ENCODE measurements at regions not wholly inside any gene's neighbourhood (a gene's known extent, or its start where the extent isn't known, plus 50 kb on each side); places are given as distances from the start of the nearest gene placed in this dataset.
"Not testable (repeated sequence)": the region's sequence is repeated elsewhere in the genome, so short reads cannot be mapped to it uniquely, and the experiment has no call there.

DNA sequence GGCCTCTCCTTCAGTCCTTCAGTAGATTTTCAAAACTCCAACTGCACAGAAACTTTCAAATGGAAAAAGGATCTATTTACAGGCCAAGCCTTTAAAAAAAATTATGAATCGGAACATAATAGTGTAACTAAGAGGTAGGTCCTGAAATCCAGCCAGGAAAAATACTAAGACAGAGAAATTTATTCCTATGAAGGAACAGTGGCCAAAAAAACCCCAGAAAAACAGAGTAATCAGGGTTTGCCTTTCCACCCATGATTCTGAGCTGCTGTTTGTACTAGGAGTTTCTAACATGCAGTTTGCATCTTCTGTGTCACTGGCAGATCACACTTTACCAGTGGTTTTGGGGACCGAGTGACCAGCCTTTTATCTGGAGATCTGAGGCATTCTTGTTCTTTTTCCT lies 93.1 kb upstream of the TMED7 start:
- no peak for ATAC-seq (replicated peaks; ENCODE audit: extremely low read depth, poor library complexity, severe bottlenecking)
- Mint-ChIP-seq H3K4me1 (no peaks in the 10 kb centered on the region), H3K9me3 (no peaks in the 10 kb centered on the region), H3K27ac (ENCODE audit: low read depth) (no peak overlapping the region), H3K36me3 (ENCODE audit: insufficient read depth) (no peaks in the 10 kb centered on the region), H3K27me3 (peaks cover 38% of the 10 kb centered on the region), H3K4me3 (no peak overlapping the region)
- DNase-seq (ENCODE audit: low spot score in 2 of 2), result no peak

DNA sequence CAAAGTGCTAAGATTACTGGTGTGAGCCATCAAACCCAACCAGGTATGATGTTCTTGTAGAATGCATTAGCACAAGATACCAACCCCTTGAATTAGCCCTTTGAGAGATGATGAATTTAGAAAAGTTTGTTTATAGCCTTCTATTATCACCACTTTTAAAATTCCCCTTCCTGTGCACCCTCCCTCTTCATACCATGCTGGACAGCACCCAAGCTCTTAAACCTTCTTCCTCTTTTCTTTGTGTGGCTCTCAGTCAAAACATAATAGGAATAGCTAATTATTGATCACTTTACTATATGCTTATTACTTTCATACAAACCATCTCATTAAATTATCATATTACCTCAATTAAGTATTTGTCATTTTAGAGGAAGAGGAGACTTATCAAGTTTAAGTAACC lies 87.6 kb upstream of the TMED7 start:
- H3K27me3 Mint-ChIP-seq, result peaks cover 41% of the 10 kb centered on the region
- H3K4me3 Mint-ChIP-seq, result no peak overlapping the region
- ATAC-seq (replicated peaks; ENCODE audit: extremely low read depth, poor library complexity, severe bottlenecking) (no peak), DNase-seq (ENCODE audit: low spot score in 2 of 2) (no peak)
- H3K27ac Mint-ChIP-seq (ENCODE audit: low read depth), result no peak overlapping the region
- no peaks in the 10 kb centered on the region for H3K4me1 Mint-ChIP-seq
- H3K9me3 Mint-ChIP-seq, result peaks cover 7% of the 10 kb centered on the region
- H3K36me3 Mint-ChIP-seq (ENCODE audit: insufficient read depth), result no peaks in the 10 kb centered on the region

DNA sequence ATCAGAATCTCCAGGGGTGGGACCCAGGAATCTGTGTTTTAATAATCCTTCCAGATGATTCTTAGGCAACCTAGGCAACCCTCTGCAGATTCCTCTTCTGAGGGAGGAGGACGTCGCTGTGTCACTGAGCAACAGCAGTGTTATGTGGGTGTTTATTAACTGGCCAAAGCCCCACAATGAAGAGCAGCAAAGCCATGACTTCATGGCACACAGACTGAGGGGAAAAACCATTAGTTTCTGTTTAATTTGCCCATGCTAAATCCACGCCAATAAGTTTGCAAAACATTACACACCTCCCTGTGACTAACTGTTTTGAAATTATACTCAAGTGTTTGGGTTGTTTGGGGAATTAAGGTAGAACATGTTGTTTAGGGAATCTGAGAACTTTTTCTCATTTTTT lies 83.7 kb upstream of the TMED7 start:
- DNase-seq (ENCODE audit: low spot score in 2 of 2) (no peak), ATAC-seq (replicated peaks; ENCODE audit: extremely low read depth, poor library complexity, severe bottlenecking) (no peak)
- H3K36me3 Mint-ChIP-seq (ENCODE audit: insufficient read depth), result no peaks in the 10 kb centered on the region
- H3K4me3 Mint-ChIP-seq, result no peak overlapping the region
- no peak overlapping the region for H3K27ac Mint-ChIP-seq (ENCODE audit: low read depth)
- H3K9me3 Mint-ChIP-seq, result peaks cover 7% of the 10 kb centered on the region
- H3K27me3 Mint-ChIP-seq, result peaks cover 33% of the 10 kb centered on the region
- H3K4me1 Mint-ChIP-seq, result no peaks in the 10 kb centered on the region

DNA sequence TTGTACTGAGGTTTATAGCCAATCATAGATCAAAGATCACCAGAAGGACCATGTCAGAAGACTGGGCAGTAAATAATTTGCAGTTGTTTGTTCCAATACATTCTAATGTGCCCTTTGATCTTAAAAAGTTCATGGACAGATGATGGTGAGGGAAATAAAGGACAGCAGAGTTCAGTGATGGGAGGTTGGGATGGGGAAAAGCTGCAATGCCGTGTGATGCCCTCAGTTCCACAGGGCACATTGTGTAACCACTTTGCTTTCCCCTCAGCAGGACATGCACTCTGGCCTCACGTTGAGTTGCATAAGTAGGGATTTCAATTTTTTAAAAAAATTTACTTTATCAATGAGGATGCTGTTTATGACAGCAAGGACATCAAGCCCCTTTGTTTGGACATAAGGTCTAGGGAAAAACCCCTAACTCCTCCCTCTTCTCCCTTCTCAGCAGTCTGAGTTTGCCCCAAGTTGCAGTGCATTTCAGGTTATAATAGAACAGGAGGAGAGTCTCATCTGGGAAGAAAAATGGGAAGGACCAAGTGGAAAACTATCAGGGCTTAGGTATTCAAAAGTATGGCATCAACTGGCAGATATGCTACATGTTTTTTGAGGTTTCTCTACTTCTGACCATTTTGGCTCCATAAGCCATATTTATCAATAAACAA lies 83.1 kb upstream of the TMED7 start:
- Mint-ChIP-seq H3K4me3 (no peak overlapping the region), H3K9me3 (peaks cover 7% of the 10 kb centered on the region), H3K27me3 (peaks cover 33% of the 10 kb centered on the region), H3K36me3 (ENCODE audit: insufficient read depth) (no peaks in the 10 kb centered on the region), H3K4me1 (no peaks in the 10 kb centered on the region), H3K27ac (ENCODE audit: low read depth) (no peak overlapping the region)
- DNase-seq (ENCODE audit: low spot score in 2 of 2) (no peak), ATAC-seq (replicated peaks; ENCODE audit: extremely low read depth, poor library complexity, severe bottlenecking) (no peak)

DNA sequence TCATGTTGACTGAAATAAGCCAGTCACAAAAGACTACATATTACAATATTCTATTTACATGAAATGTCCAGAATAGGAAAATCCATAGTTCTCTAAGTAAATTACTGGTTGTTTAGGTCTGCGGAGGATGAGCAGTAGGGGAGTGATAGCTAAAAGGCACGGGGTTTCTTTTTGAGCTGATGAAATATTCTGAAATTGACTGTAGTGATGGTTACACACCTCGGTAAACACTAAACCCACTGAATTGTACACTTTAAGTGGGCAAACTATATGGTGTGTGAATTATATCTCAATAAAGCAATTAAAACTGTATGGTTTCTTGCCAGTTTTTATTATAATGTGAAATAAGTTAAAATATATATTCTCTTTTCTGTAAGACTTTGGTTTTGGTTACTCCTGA lies 77.7 kb upstream of the TMED7 start:
- DNase-seq (ENCODE audit: low spot score in 2 of 2) (no peak), ATAC-seq (replicated peaks; ENCODE audit: extremely low read depth, poor library complexity, severe bottlenecking) (no peak)
- Mint-ChIP-seq H3K4me1 (no peaks in the 10 kb centered on the region), H3K36me3 (ENCODE audit: insufficient read depth) (no peaks in the 10 kb centered on the region), H3K27ac (ENCODE audit: low read depth) (no peak overlapping the region), H3K27me3 (peaks cover 32% of the 10 kb centered on the region), H3K9me3 (no peaks in the 10 kb centered on the region), H3K4me3 (no peak overlapping the region)

DNA sequence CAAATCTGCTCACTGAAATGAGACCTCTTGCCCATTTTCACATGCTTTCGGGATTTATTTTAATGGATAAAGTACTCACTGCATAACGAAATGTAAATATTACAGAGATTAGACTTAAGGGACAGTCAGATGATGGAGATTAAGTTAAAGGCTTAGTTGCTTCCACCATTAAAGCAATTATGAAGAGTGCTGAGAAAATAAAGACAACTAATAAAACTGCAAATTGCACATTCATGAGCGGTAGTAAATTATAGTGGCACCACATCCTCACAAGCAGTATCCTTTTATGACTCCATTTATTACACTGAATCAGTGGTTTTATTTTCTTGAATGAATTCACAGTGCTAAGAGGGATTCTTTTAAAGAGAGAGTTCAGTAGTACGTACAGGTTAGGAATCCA lies 76.2 kb upstream of the TMED7 start:
- ATAC-seq (replicated peaks; ENCODE audit: extremely low read depth, poor library complexity, severe bottlenecking) (no peak), DNase-seq (ENCODE audit: low spot score in 2 of 2) (no peak)
- Mint-ChIP-seq H3K27me3 (peaks cover 30% of the 10 kb centered on the region), H3K27ac (ENCODE audit: low read depth) (no peak overlapping the region), H3K36me3 (ENCODE audit: insufficient read depth) (no peaks in the 10 kb centered on the region), H3K9me3 (no peaks in the 10 kb centered on the region), H3K4me1 (no peaks in the 10 kb centered on the region), H3K4me3 (no peak overlapping the region)

DNA sequence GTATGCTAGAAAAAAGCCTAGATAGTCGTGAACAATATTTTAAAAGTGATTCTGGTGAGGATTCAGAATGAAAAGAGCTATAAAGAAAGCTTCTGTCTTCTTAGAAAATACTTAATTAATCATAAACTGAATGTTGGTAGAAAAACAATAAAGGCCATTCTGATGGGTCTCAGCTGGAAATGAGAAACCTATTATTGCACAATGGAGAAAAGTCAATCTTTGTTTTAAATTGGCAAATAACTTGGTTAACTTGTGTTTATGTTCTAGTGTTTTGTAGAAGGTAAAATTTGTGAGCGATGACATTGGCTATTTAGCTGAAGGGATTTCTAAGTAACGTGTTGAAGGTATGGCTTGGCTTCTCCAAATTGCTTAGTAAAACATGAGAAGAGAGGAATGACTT lies 74.1 kb upstream of the TMED7 start:
- peaks cover 49% of the 10 kb centered on the region for H3K27me3 Mint-ChIP-seq
- ATAC-seq (replicated peaks; ENCODE audit: extremely low read depth, poor library complexity, severe bottlenecking) (no peak), DNase-seq (ENCODE audit: low spot score in 2 of 2) (no peak)
- H3K4me3 Mint-ChIP-seq, result no peak overlapping the region
- H3K9me3 Mint-ChIP-seq, result no peaks in the 10 kb centered on the region
- H3K36me3 Mint-ChIP-seq (ENCODE audit: insufficient read depth), result no peaks in the 10 kb centered on the region
- H3K4me1 Mint-ChIP-seq, result no peaks in the 10 kb centered on the region
- no peak overlapping the region for H3K27ac Mint-ChIP-seq (ENCODE audit: low read depth)

DNA sequence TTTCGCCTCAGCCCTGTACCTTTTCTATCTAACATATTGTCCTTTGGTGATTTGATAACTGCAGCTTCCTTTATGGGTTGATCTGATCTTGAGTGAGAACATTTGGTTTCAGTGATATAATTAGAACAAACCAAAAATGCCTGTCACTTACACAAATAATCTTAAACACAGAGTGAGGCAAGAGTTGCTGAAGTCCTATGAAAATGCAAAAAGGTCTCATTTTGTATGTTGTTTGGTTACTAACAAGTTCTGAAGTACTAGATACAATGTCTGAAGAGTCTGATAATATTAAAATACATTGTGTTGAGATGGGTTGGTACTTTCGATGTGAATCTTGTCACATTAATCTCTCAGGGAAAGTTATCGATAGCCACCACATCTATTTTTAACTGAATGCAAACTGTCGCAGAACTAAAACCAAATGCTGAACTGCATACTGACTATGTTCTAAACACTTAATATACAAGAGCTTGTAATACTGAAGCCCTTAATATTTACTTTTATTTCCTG lies 70.4 kb upstream of the TMED7 start:
- DNase-seq (ENCODE audit: low spot score in 2 of 2), result no peak
- H3K27ac Mint-ChIP-seq (ENCODE audit: low read depth), result no peak overlapping the region
- H3K4me3 Mint-ChIP-seq, result no peak overlapping the region
- no peak for ATAC-seq (replicated peaks; ENCODE audit: extremely low read depth, poor library complexity, severe bottlenecking)
- peaks cover 51% of the 10 kb centered on the region for H3K27me3 Mint-ChIP-seq
- no peaks in the 10 kb centered on the region for H3K4me1 Mint-ChIP-seq
- H3K36me3 Mint-ChIP-seq (ENCODE audit: insufficient read depth), result peaks cover 1% of the 10 kb centered on the region
- H3K9me3 Mint-ChIP-seq, result no peaks in the 10 kb centered on the region

DNA sequence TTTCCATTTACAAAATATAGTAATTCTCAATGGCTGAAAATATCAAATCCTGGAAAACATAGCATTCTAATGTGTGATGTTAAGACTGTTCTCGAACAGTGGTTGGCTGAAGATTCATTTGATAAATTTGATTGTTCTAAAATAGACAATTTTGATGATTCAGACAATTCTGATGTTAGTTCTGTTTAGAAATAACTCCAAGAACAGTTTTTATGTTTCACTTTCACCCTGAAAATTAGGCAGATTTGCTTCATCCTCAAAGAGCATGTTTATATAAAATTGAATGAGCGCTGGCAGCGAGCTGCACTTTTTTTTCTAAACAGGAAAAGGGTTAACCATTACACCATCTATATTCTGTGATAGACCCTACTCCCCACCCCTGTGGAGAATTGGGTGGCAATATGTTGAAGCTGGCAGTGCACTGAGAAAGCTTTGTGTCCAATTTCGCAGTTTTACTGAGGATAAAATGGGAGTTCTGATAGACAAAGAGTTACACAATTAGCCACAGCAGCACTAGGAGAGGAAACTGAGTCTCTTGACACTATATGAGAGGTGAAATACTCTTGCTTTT lies 69.6 kb upstream of the TMED7 start:
- H3K4me3 Mint-ChIP-seq, result no peak overlapping the region
- peaks cover 46% of the 10 kb centered on the region for H3K27me3 Mint-ChIP-seq
- H3K9me3 Mint-ChIP-seq, result no peaks in the 10 kb centered on the region
- ATAC-seq (replicated peaks; ENCODE audit: extremely low read depth, poor library complexity, severe bottlenecking) (no peak), DNase-seq (ENCODE audit: low spot score in 2 of 2) (no peak)
- peaks cover 1% of the 10 kb centered on the region for H3K36me3 Mint-ChIP-seq (ENCODE audit: insufficient read depth)
- no peak overlapping the region for H3K27ac Mint-ChIP-seq (ENCODE audit: low read depth)
- H3K4me1 Mint-ChIP-seq, result no peaks in the 10 kb centered on the region

DNA sequence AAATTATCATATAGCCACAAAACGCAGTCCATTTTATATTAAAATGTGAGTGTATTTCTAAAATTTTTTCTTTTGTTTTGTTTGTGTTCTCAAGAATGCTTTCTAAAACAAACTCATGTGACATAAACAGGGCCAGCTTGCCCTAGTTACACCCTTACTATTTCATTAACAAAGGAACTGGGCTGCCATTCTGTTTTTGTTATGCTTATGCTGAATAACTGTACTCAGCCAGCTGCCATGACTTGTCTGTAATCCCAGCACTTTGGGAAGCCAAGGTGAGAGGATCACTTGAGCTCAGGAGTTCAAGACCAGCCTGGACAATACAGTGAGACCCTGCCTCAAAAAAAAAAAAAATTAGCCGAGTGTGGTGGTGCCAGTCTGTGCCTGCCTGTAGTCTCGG lies 66.0 kb upstream of the TMED7 start:
- H3K27ac Mint-ChIP-seq (ENCODE audit: low read depth); H3K36me3 Mint-ChIP-seq (ENCODE audit: insufficient read depth); ATAC-seq (replicated peaks; ENCODE audit: extremely low read depth, poor library complexity, severe bottlenecking); H3K4me3 Mint-ChIP-seq; DNase-seq (ENCODE audit: low spot score in 2 of 2); H3K4me1 Mint-ChIP-seq; H3K9me3 Mint-ChIP-seq: not testable (repeated sequence)
- H3K27me3 Mint-ChIP-seq, result peaks cover 75% of the 10 kb centered on the region

DNA sequence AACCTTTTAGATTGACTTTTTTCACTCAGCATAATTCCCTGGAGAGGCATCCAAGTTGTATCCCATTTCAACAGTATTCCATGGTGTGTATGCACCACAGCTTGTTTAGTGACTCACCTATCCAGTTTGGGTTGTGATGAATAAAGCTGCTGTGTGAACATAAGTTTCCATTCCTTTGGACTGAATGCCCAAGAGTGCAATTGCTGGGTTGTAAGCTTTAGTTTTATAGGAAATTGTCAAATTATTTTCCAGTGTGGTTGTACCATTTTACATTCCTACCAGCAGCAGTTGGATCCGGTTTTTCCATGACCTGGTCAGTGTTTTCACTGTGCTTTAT lies 60.9 kb upstream of the TMED7 start:
- no peaks in the 10 kb centered on the region for H3K4me1 Mint-ChIP-seq
- H3K27me3 Mint-ChIP-seq, result peaks cover 54% of the 10 kb centered on the region
- no peak for ATAC-seq (replicated peaks; ENCODE audit: extremely low read depth, poor library complexity, severe bottlenecking)
- H3K36me3 Mint-ChIP-seq (ENCODE audit: insufficient read depth), result no peaks in the 10 kb centered on the region
- H3K4me3 Mint-ChIP-seq, result no peak overlapping the region
- H3K27ac Mint-ChIP-seq (ENCODE audit: low read depth), result no peak overlapping the region
- DNase-seq (ENCODE audit: low spot score in 2 of 2), result no peak
- no peaks in the 10 kb centered on the region for H3K9me3 Mint-ChIP-seq

DNA sequence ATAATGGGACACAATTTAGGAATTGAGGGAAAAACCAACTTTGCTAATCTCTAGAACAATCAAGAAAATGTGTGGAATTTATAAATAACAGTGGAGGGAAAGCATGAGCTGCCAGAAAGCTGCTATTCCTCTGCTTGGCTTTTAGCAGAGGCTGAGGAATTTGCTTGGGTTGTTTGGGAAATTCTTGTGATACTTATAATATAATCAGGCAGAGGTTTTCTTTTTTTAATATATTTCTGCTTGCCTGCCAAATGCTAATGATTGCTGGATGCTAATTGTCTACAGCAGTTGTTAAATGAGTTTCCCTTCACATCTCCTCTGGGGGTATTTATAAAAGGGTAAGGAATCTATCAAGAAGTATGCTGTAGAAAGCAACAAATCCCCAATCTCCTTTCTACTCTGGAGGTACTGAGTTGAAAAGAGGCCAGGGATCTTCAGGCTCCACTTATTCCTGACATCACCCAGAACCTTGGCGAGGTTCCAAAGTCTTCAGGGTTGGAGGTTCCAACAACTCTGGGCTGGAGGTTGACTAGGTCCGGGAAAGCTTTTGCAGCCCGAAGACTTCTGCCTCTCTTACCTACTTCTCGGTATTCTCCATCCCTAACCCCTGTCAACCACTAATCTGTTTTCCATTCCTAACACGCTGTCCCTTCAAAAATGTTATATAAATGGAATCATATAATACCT lies 60.4 kb upstream of the TMED7 start:
- H3K4me1 Mint-ChIP-seq, result no peaks in the 10 kb centered on the region
- peaks cover 54% of the 10 kb centered on the region for H3K27me3 Mint-ChIP-seq
- ATAC-seq (replicated peaks; ENCODE audit: extremely low read depth, poor library complexity, severe bottlenecking) (no peak), DNase-seq (ENCODE audit: low spot score in 2 of 2) (no peak)
- H3K9me3 Mint-ChIP-seq, result no peaks in the 10 kb centered on the region
- H3K4me3 Mint-ChIP-seq, result no peak overlapping the region
- no peak overlapping the region for H3K27ac Mint-ChIP-seq (ENCODE audit: low read depth)
- H3K36me3 Mint-ChIP-seq (ENCODE audit: insufficient read depth), result no peaks in the 10 kb centered on the region

DNA sequence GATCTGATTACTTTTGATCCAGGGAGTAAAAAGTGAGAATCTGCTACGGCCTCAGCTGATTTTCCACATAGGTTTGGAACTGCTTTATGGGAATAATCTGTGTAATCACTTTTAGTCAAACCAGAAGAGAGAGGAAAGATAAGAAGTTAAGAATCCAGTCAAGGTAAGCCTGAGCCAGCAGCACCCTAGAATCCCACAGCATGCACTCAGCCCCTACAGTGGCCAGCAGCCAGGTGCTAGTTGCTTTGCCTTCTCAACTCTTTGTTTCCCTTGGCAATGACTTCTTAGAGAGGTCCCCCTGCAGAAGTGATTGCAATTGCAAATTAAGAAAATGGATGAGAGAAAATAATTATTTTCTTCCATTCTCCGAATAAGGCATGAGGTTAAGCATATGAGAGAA lies 59.7 kb upstream of the TMED7 start:
- H3K4me3 Mint-ChIP-seq, result no peak overlapping the region
- ATAC-seq (replicated peaks; ENCODE audit: extremely low read depth, poor library complexity, severe bottlenecking) (no peak), DNase-seq (ENCODE audit: low spot score in 2 of 2) (no peak)
- H3K9me3 Mint-ChIP-seq, result no peaks in the 10 kb centered on the region
- H3K27ac Mint-ChIP-seq (ENCODE audit: low read depth), result no peak overlapping the region
- H3K27me3 Mint-ChIP-seq, result peaks cover 54% of the 10 kb centered on the region
- H3K36me3 Mint-ChIP-seq (ENCODE audit: insufficient read depth), result no peaks in the 10 kb centered on the region
- H3K4me1 Mint-ChIP-seq, result no peaks in the 10 kb centered on the region

Measured in central memory CD8-positive, alpha-beta T cell (primary cell).